Transverse colon (tissue), 3 donors: ENCODE measurements at regions not wholly inside any gene's neighbourhood (a gene's known extent, or its start where the extent isn't known, plus 50 kb on each side); places are given as distances from the start of the nearest gene placed in this dataset.

ENCODE experiments used
- CTCF ChIP-seq, 5 experiments: fragments of 200-600 bp in 3 of 5; fragments of 450-650 bp in 2 of 5; sonication (generic) in 3 of 5; IDR thresholded peaks; 1 replicate in 2 of 5; 2 replicates in 3 of 5; pipeline ENCODE4 v1.5.1; 2016 to 2017; ENCODE audit warnings: antibody characterized with exemption in 5 of 5, inconsistent platforms in 3 of 5, mild to moderate bottlenecking in 2 of 5, moderate library complexity in 1 of 5
- POLR2A ChIP-seq: fragments of 450-650 bp; IDR thresholded peaks from one replicate; pipeline ENCODE4 v1.6.1; 2016; ENCODE audit warnings: antibody characterized with exemption, mild to moderate bottlenecking, moderate library complexity

- TF ChIP-seq POLR2A, result no peak
- TF ChIP-seq CTCF (IDR thresholded peaks at IDR 0.05), result no peak
Measured at GRCh38 chr14:97517566-97518234, 720.5 kb downstream of the VRK1 start.
